Karpas-422 (cell line): ENCODE measurements at regions not wholly inside any gene's neighbourhood (a gene's known extent, or its start where the extent isn't known, plus 50 kb on each side); places are given as distances from the start of the nearest gene placed in this dataset.

Experiments used
- DNase-seq: peaks from one replicate; pipeline ENCODE4 v3.0.0-alpha.2; 2015
- H2AFZ ChIP-seq: fragments of 200-600 bp; sonication (generic); 2 replicates; pipeline ENCODE4 v1.6.1; 2014; ENCODE audit warnings: antibody characterized with exemption, low read length, mixed read lengths
- H3K27ac ChIP-seq: fragments of 200-600 bp; sonication (generic); 2 replicates; pipeline ENCODE4 v1.5.1; 2014; ENCODE audit warnings: mild to moderate bottlenecking, low read length, moderate library complexity
- H3K27me3 ChIP-seq: fragments of 200-600 bp; sonication (generic); 2 replicates; pipeline ENCODE4 v1.6.1; 2014; ENCODE audit warnings: low read length, mixed read lengths
- H3K36me3 ChIP-seq: fragments of 200-600 bp; sonication (generic); 2 replicates; pipeline ENCODE4 v1.6.1; 2014; ENCODE audit warnings: low read length, mixed read lengths; ENCODE audit not compliant: insufficient read depth
- H3K4me1 ChIP-seq: fragments of 200-600 bp; sonication (generic); 2 replicates; pipeline ENCODE4 v1.6.1; 2014; ENCODE audit warnings: mild to moderate bottlenecking, low read length, mixed read lengths
- H3K4me2 ChIP-seq: fragments of 200-600 bp; sonication (generic); 2 replicates; pipeline ENCODE4 v1.6.1; 2014; ENCODE audit warnings: low read length, low read depth, mild to moderate bottlenecking; ENCODE audit not compliant: poor library complexity, severe bottlenecking
- H3K4me3 ChIP-seq: fragments of 200-600 bp; sonication (generic); 2 replicates; pipeline ENCODE4 v1.5.1; 2014; ENCODE audit warnings: mild to moderate bottlenecking, antibody characterized with exemption, low read length, mixed read lengths
- H3K79me2 ChIP-seq: fragments of 200-600 bp; sonication (generic); 2 replicates; pipeline ENCODE4 v1.6.1; 2014; ENCODE audit warnings: mild to moderate bottlenecking, low read length, mixed read lengths
- H3K9ac ChIP-seq: fragments of 200-600 bp; sonication (generic); 2 replicates; pipeline ENCODE4 v1.6.0; 2014; ENCODE audit warnings: low read length
- H3K9me2 ChIP-seq: fragments of 200-600 bp; sonication (generic), shearing (Covaris generic); replicated peaks from 2 replicates; pipeline ENCODE4 v1.6.0; 2014; ENCODE audit warnings: mild to moderate bottlenecking, low read length, moderate library complexity; ENCODE audit not compliant: insufficient read depth
- H3K9me3 ChIP-seq: fragments of 300-700, 200-600 bp; sonication (generic); 2 replicates; pipeline ENCODE4 v1.6.1; 2014; ENCODE audit warnings: low read length, mixed read lengths
- H4K20me1 ChIP-seq: fragments of 200-600 bp; sonication (generic); 2 replicates; pipeline ENCODE4 v1.6.1; 2014; ENCODE audit warnings: mild to moderate bottlenecking, antibody characterized with exemption, low read length, low read depth; ENCODE audit not compliant: insufficient read depth

DNA sequence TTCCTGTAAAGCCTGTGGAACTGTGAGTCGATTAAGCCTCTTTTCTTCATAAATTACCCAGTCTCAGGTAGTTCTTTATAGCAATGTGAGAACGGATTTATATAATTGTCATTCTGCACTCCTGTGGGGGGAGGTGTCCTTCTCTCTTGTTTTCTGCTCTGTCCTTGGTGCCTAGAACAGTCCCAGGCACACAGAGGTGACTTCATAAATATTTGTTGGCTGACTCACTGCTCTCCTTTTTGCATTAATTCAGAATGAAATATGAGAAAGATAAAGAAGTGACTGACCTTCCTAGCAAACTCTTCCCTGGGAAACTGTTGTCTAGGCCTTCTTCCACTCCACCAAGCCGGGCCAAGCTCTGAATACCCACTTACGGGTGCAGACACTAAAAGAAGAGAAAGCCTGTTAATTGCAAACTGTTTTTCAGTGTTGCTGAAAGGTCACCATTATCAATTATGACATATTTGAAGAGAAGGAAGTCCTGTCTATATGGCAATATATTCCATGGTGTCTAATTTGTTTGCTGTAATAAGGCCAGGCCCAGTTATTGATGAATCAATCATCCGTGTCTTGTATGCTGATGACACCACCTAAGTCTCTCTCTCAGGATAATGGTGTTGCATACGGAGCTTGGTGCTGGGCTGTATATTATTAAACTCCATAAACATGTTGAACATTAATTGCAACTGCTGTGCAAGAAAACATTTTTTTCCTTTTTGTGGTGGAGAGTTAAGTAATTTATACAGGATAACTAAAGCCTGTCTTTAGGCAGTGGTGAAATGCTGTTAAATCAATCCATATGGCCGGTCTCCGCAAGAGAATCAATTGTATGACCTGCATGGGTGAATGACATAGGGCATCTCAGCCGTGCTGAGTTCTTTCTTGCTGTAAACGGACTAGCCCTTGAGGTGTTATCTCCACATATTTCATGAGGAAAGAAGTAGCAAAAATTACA lies 567.5 kb downstream of the SLC4A3 start:
- H3K36me3 ChIP-seq, result peaks cover 2% of the 10 kb centered on the region; the same call in 1 of the 2 replicates
- no peaks in the 10 kb centered on the region for H4K20me1 ChIP-seq
- H3K4me2 ChIP-seq, result no peak overlapping the region
- H3K9ac ChIP-seq, result no peak overlapping the region
- no peaks in the 10 kb centered on the region for H3K79me2 ChIP-seq
- no peak overlapping the region for H3K4me3 ChIP-seq
- no peaks in the 10 kb centered on the region for H3K9me3 ChIP-seq
- no peaks in the 10 kb centered on the region for H3K27me3 ChIP-seq
- no peaks in the 10 kb centered on the region for H3K9me2 ChIP-seq
- H2AFZ ChIP-seq, result no peak overlapping the region
- no peak for DNase-seq
- no peaks in the 10 kb centered on the region for H3K4me1 ChIP-seq
- no peak overlapping the region for H3K27ac ChIP-seq

DNA sequence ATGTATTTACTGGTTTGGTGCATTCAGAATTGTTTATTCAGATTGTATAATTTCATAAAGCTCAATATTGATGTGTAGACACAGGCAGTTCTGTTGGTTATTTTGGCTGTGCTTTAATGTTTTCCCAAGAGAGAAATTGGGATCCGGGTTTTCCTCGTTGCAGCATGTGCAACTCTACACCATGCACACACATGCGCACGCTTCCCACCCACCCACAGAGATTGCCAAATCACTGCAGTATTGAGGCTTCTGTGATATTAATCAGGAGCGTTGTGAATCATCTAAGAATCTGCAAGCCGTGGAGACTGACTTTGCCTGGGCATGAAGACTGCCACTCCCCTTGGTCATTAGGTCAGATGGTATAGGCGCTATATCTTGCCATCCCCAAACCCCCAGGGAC lies 571.5 kb downstream of the SLC4A3 start:
- no peak overlapping the region for H3K9ac ChIP-seq

DNA sequence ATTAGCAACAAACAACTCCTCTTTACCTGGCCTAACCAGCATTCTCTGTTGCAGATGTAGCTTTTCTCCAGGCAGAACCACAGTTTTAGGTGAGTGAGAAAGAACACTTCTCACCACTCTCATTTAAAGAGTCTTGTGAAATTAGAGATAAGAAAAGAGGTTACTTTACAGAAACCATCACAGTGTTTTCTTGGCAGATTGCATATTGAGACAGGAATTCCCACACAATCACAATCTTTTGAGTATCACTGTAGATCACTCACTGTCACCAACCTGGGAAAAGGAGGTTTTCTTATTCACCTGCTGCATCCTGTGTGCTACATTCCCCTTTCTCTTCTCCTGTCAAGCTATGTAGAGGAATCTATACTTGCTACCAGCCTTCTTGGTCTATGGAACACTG lies 574.6 kb downstream of the SLC4A3 start:
- Histone ChIP-seq H3K4me3 (no peak overlapping the region), H3K9me2 (no peaks in the 10 kb centered on the region), H3K36me3 (peaks cover 4% of the 10 kb centered on the region; the same call in 1 of the 2 replicates), H3K27me3 (no peaks in the 10 kb centered on the region), H4K20me1 (no peaks in the 10 kb centered on the region), H3K9me3 (no peaks in the 10 kb centered on the region; the same call in 1 of the 2 replicates), H3K9ac (no peak overlapping the region), H3K4me2 (no peak overlapping the region), H3K4me1 (no peaks in the 10 kb centered on the region), H3K27ac (no peak overlapping the region), H3K79me2 (no peaks in the 10 kb centered on the region), H2AFZ (no peak overlapping the region)
- DNase-seq, result no peak

More for the DNA sequence above, 571.5 kb downstream of the SLC4A3 start:
- no peak overlapping the region for H3K4me2 ChIP-seq
- H4K20me1 ChIP-seq, result no peaks in the 10 kb centered on the region
- H3K9me3 ChIP-seq, result no peaks in the 10 kb centered on the region; the same call in 1 of the 2 replicates
- no peak for DNase-seq
- H3K4me1 ChIP-seq, result no peaks in the 10 kb centered on the region
- no peaks in the 10 kb centered on the region for H3K27me3 ChIP-seq
- no peak overlapping the region for H3K27ac ChIP-seq
- no peak overlapping the region for H2AFZ ChIP-seq
- H3K36me3 ChIP-seq, result peaks cover 4% of the 10 kb centered on the region; the same call in 1 of the 2 replicates
- no peaks in the 10 kb centered on the region for H3K9me2 ChIP-seq
- no peaks in the 10 kb centered on the region for H3K79me2 ChIP-seq
- no peak overlapping the region for H3K4me3 ChIP-seq

DNA sequence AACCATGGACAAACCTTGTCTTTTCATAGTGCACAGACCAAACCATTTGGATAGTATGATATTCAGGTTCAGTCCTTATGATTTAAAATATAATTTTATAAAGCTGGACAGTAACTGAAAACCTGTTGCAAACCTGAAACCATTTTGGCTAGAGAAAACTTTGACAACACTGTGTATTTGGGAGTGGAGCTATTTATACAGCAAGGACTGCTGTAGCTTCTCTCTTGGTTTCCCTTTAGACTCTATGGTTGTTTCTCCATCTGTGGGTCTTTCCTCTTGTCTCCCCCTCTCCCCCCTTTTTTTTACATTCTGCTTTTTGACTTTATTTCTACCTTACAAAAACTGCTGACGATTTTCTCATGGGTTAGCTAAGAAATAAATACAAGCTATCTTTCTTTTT lies 581.7 kb downstream of the SLC4A3 start:
- Histone ChIP-seq H3K36me3 (no peaks in the 10 kb centered on the region), H3K79me2 (no peaks in the 10 kb centered on the region), H4K20me1 (no peaks in the 10 kb centered on the region), H3K9ac (no peak overlapping the region), H3K4me2 (no peak overlapping the region), H3K4me1 (peaks cover 8% of the 10 kb centered on the region; the same call in 1 of the 2 replicates), H3K27ac (no peak overlapping the region), H3K9me2 (no peaks in the 10 kb centered on the region), H2AFZ (no peak overlapping the region), H3K9me3 (no peaks in the 10 kb centered on the region), H3K4me3 (no peak overlapping the region), H3K27me3 (no peaks in the 10 kb centered on the region)
- DNase-seq, result no peak

DNA sequence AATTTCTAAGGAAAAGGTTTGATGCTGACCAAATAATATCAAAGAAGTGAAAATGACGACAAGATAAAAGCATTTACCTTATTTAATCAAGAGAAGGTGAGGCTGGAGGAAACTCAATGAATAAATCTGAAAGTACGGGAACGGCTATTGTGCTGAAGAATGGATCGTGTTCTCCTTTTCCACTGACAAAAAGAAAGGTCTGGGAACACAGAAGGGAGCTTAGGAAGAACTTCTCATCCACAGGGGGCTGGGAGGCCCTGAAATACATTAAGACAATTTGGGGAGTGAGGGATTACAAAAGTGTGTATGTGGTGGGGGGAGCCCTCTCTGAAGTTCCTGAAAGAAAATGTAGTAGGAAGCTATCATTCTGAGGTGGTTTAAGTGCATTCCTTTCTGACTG lies 582.3 kb downstream of the SLC4A3 start:
- H3K9me3 ChIP-seq, result no peaks in the 10 kb centered on the region
- peaks cover 8% of the 10 kb centered on the region; the same call in 1 of the 2 replicates for H3K4me1 ChIP-seq
- no peaks in the 10 kb centered on the region for H3K9me2 ChIP-seq
- no peaks in the 10 kb centered on the region for H3K36me3 ChIP-seq
- H3K27ac ChIP-seq, result no peak overlapping the region
- no peak overlapping the region for H3K9ac ChIP-seq
- H2AFZ ChIP-seq, result no peak overlapping the region
- no peak overlapping the region for H3K4me2 ChIP-seq
- H3K79me2 ChIP-seq, result no peaks in the 10 kb centered on the region
- no peaks in the 10 kb centered on the region for H3K27me3 ChIP-seq
- DNase-seq, result no peak
- no peaks in the 10 kb centered on the region for H4K20me1 ChIP-seq
- no peak overlapping the region for H3K4me3 ChIP-seq

DNA sequence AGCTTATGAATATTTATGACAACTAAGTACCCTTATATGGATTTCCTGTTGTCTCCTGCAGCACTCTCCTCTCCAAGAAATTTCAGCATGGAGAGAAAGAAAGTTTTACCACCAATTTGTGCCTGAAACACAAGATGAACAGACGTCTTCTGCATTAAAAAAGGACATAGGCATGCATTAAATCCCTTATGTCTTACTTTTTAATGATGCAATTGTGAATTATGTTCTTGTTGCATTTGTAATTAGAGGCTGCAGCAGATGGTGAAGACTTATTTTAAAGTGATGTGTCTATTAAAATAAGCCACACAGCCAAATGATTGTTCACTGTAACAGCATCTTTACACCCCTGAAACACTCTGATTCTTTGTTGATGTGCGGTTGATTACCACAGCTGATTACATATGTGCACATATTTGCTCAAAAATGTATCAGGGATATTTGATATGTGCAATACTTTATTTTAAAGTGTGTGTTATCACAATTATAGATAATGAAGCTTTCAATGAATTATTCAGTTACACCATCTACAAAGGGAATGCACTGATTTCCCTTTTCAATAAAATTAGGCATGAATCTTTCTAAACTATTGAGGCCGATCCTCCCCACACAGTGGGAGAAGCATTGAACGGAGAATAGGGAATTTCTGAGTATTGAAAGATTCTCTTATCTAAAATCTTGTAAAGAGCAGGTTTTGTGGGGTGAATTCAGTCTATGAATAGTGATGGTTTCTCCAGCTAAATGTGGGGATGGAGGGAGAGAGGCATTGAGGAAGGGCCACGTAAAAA lies 585.1 kb downstream of the SLC4A3 start:
- H3K9me2 ChIP-seq, result no peaks in the 10 kb centered on the region
- no peak overlapping the region for H3K4me3 ChIP-seq
- H3K9me3 ChIP-seq, result no peaks in the 10 kb centered on the region

DNA sequence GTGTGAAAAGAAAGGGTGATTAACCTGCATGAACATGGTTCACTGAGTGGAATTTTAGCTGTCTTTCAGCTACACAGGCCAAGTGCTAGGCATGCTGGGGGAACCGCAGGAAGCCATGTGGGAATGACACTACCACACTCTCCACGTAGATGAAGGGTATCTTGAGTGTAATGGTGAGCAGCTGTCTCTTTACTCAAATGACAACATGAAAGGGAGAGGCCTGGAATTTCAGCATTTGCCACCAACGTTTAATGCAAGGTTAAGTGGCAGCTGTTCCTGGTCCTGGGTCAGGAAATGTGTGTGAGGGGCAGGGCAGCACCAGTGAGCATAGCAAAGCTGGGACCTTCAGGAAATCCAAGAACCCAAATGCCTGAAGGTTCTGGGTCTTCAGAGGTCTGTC lies 588.4 kb downstream of the SLC4A3 start:
- no peak overlapping the region for H3K4me3 ChIP-seq

More for the DNA sequence above, 585.1 kb downstream of the SLC4A3 start:
- Histone ChIP-seq H3K4me1 (peaks cover 8% of the 10 kb centered on the region; the same call in 1 of the 2 replicates), H4K20me1 (no peaks in the 10 kb centered on the region), H3K27me3 (no peaks in the 10 kb centered on the region), H3K36me3 (no peaks in the 10 kb centered on the region), H3K9ac (no peak overlapping the region), H3K27ac (no peak overlapping the region), H2AFZ (no peak overlapping the region), H3K79me2 (no peaks in the 10 kb centered on the region), H3K4me2 (no peak overlapping the region)
- no peak for DNase-seq

DNA sequence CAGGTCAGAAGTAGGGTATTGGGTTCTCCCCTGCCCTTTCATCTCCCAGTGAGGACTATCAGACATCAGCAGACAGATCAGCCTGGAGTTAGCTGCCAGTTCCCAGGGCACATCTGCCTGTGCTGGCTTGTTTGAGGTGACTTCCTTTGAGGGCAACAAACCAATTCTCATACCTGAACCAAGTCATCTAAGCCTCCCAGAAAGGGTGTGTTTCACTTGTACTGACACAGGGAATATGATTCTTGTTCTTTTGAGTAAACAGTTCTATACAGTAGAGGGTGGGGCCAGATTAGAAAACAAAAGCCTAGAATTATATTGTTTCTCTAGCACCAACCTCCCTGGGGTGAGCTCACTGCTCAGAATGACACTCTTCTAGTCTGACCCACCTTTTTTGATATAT lies 591.9 kb downstream of the SLC4A3 start:
- no peak overlapping the region for H3K27ac ChIP-seq
- no peak overlapping the region for H2AFZ ChIP-seq
- DNase-seq, result no peak
- no peaks in the 10 kb centered on the region for H3K36me3 ChIP-seq
- no peaks in the 10 kb centered on the region for H3K4me1 ChIP-seq
- no peaks in the 10 kb centered on the region for H3K27me3 ChIP-seq
- no peaks in the 10 kb centered on the region for H3K9me2 ChIP-seq
- no peak overlapping the region for H3K4me2 ChIP-seq
- no peaks in the 10 kb centered on the region for H3K9me3 ChIP-seq
- H3K4me3 ChIP-seq, result no peak overlapping the region
- H3K9ac ChIP-seq, result no peak overlapping the region
- no peaks in the 10 kb centered on the region for H4K20me1 ChIP-seq
- no peaks in the 10 kb centered on the region for H3K79me2 ChIP-seq

More for the DNA sequence above, 588.4 kb downstream of the SLC4A3 start:
- Histone ChIP-seq H3K9me3 (no peaks in the 10 kb centered on the region), H3K27me3 (no peaks in the 10 kb centered on the region), H3K9me2 (no peaks in the 10 kb centered on the region), H3K4me1 (no peaks in the 10 kb centered on the region), H3K9ac (no peak overlapping the region), H3K79me2 (no peaks in the 10 kb centered on the region), H2AFZ (no peak overlapping the region), H4K20me1 (no peaks in the 10 kb centered on the region), H3K27ac (no peak overlapping the region), H3K4me2 (no peak overlapping the region), H3K36me3 (no peaks in the 10 kb centered on the region)
- DNase-seq, result no peak
